HCT116 (cell line): ENCODE measurements at regions not wholly inside any gene's neighbourhood (a gene's known extent, or its start where the extent isn't known, plus 50 kb on each side); places are given as distances from the start of the nearest gene placed in this dataset.

Experiments used
- EZH2 ChIP-seq: fragments of 200-600 bp; sonication (generic); IDR thresholded peaks from 2 replicates; pipeline ENCODE4 v1.6.1; 2017; ENCODE audit warnings: antibody characterized with exemption, mixed run types
- TF ChIP-seq, protein P1 (sequence below), 3 experiments: fragments of 200-600 bp in 1 of 3; sonication (generic) in 1 of 3; IDR thresholded peaks in 2 of 3; conservative IDR thresholded peaks in 1 of 3; 2 replicates each; pipeline ENCODE4 v1.5.1; 2012 to 2017; ENCODE audit warnings: low read depth in 2 of 3, low read length in 2 of 3, antibody characterized with exemption in 1 of 3, borderline replicate concordance in 1 of 3, control low read depth in 1 of 3, mild to moderate bottlenecking in 1 of 3, mixed read lengths in 1 of 3, mixed run types in 1 of 3, moderate library complexity in 1 of 3; ENCODE audit not compliant: insufficient read depth in 1 of 3
- TF ChIP-seq, protein P2 (sequence below): IDR thresholded peaks from 2 replicates; pipeline ENCODE4 v1.6.1; 2012

DNA sequence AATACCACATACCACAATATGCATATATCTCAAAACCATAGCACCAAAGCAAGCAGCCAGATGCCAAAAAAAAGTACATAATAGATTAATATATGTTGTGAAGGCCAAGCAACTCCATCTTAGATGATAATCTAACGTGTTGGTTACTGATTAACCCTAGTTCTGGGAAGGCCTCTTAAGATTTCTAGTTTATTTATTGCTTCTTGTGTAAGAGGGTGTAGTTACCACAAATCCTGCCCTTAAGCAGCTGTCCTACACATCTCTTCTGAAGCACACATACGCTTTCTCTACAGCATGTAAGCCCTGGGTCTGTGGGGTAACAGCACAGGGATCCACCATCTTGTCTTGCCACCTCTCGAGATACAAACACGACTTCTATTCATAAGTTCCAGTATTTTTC lies 236.8 kb upstream of the AVPR1A start:
- TF ChIP-seq, protein P1, sequence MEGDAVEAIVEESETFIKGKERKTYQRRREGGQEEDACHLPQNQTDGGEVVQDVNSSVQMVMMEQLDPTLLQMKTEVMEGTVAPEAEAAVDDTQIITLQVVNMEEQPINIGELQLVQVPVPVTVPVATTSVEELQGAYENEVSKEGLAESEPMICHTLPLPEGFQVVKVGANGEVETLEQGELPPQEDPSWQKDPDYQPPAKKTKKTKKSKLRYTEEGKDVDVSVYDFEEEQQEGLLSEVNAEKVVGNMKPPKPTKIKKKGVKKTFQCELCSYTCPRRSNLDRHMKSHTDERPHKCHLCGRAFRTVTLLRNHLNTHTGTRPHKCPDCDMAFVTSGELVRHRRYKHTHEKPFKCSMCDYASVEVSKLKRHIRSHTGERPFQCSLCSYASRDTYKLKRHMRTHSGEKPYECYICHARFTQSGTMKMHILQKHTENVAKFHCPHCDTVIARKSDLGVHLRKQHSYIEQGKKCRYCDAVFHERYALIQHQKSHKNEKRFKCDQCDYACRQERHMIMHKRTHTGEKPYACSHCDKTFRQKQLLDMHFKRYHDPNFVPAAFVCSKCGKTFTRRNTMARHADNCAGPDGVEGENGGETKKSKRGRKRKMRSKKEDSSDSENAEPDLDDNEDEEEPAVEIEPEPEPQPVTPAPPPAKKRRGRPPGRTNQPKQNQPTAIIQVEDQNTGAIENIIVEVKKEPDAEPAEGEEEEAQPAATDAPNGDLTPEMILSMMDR (IDR thresholded peaks at IDR 0.05 in 2 of 3, conservative IDR thresholded peaks at IDR 0.05 in 1 of 3; ENCODE audit: borderline replicate concordance in 1 of 3, insufficient read depth in 1 of 3, low read depth in 2 of 3, low read length in 2 of 3): no peak
- TF ChIP-seq EZH2: no peak
- TF ChIP-seq, protein P2, sequence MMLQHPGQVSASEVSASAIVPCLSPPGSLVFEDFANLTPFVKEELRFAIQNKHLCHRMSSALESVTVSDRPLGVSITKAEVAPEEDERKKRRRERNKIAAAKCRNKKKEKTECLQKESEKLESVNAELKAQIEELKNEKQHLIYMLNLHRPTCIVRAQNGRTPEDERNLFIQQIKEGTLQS: no peak
